EL (cell line): ENCODE measurements at regions not wholly inside any gene's neighbourhood (a gene's known extent, or its start where the extent isn't known, plus 50 kb on each side); places are given as distances from the start of the nearest gene placed in this dataset.

Experiments used
- DNase-seq: peaks from one replicate; pipeline ENCODE4 v3.0.0-alpha.2; 2016

DNA sequence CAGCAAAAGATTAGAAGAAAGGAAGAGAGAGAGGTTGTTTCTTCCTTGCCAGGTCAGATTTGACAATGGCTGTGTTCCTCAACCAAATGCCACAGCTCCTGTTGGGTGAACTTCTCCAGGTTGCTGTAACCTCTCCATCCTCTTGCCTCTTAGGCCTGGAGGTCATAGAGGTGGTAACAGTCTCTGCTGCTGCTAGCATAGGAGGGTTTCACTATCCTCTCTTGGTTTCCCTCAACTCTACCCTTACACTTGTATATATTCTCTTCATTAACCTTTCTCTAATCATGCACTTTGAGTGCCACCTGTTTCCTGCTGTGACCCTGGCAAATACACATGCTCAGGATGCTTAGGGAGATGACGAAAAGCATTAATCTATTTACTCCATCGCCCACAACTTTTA, 67.7 kb upstream of the HIF1A start:
- DNase-seq: no peak

DNA sequence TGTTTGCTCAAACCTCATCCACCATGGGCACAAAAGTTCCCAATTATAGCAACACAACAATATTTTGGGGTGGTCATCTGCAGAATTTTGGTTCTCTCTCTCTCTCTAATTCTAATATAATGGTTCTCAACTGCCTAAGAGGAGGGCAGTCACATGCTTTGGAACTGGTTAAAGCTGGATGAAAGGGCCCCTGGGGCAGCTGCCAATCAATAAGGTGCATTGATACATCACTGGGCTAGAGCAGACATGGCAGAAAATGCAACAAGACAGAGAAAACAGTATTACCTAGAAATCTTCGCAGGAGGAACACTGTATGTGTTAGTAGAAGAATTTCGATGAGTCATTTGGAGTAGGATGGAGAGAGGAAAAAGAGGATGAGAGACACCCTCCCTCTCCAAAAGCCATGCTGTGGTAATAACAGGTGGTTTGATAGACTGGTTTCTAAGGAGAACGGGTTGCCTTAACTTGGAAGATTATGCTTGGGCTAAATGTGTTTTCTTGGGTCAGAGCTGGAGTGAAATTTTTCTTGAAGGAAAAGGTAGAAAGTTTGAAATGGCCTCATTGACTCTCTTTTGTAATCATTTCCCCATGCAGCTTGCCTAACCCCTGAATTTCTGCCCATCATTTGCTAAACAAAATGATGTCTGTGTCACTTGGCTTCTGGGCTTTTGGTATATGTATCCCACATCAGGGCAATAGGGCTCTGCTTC, 67.1 kb upstream of the HIF1A start:
- DNase-seq: no peak

DNA sequence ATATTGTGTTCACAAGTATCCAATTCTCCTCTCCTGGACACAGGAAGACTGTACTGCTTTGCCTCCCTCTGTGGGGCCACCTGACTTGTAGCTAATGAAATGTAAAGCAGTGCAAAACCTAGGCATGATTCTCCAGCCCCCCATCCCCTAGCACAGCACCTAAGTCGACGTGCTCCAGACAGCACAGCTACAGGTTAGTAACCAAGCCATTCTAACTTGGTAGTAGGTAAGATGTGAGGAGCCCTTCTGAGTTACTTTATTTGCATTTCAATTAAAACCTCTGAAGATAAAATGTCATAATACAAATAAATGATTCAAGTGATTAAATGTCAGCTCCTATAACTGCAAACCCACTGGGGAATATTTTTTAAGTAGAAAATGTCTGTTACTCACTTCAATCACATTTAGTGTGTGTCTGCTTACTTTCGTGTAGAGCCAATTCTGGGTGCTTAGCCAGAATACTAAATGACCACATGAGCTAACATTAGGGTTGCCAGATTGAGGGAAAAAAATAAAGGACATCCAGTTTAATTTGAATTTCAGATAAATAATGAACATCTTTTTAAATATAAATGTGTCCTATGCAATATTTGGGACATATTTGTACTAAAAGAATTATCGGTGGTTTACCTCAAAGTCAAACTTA, 64.8 kb upstream of the HIF1A start:
- DNase-seq: no peak

DNA sequence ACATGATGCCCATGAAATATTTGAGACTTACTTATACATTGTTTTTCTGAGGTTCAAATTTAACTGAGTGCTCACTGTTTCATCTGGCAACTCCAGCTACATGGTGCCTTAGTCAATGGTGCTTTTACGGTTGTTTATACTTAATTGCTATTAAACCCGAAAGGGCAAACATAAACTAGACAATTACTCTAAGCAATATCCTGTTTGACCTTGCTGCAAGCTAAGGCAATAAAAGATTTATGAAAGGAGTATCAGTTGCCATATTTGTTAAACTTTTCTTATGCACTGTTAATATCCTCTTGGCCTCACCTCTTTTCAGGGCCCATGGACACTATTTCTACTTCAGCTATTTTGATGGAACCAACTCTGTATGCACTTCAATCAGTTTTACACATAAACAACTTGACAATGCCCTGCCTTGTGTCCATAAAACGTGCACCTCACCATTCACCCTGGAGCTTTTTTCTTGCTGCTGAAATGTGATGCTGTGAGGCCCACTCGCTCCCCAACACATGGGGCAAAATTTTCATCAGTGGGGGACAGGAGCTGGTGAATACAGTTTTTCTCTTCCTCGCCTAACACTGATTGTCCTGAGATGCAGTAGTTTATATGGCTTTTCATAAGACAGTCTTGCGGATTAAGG, 64.1 kb upstream of the HIF1A start:
- DNase-seq: no peak

DNA sequence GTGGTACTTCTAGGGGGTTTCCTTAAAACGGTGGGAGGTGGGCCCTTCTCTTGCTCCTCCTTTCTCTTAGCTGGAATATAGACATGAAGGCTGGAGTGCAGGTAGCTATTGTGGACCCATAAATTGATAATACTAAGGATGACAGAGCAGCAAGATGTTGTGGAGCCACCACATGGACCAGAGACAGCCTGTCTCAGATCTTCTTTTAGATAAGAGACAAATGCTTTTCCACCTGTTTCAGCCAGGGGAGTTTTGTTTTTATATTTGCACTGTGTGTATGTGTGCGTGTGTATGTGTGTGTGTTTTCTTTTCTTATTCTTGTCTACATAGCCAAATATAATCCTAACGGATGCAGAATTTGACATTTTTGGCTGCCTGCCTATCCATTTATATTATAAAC, 62.9 kb upstream of the HIF1A start:
- DNase-seq: no peak

DNA sequence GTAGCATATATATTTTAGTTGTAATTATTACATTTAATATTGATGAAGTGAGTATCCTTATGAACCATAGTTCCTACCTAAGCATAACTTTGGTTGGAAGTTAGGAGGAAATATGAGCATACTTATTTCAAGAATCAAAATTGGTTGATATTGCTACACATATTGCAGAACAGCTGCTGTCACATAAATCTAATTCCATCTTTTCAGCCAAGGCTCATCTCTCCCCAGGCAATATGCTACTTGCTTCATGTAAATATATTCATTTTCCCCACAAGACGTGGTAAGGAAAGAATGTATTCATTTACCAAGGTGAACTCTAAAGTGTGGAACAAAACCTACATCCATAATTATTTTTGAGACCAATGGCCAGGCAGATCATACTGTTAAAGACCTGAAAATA, 62.5 kb upstream of the HIF1A start:
- no peak for DNase-seq

DNA sequence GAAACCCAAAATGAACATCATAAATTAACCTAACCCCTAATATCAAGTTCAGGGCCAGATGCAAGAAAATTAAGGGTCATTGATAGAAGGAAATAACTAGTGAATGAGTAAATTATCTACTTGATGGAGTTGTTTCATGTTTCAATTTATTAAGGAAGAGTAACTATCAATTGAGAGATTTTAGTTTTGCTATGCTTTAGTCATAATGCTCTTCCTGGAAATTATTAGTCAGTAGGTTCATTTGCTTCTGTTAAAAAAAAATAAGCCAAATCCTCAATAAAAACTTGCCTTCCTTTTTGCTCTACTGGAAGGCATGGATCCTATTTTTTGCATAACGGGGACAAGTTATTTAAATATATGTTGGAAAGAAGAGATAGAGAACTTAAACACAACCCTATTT, 59.0 kb upstream of the HIF1A start:
- DNase-seq: no peak

DNA sequence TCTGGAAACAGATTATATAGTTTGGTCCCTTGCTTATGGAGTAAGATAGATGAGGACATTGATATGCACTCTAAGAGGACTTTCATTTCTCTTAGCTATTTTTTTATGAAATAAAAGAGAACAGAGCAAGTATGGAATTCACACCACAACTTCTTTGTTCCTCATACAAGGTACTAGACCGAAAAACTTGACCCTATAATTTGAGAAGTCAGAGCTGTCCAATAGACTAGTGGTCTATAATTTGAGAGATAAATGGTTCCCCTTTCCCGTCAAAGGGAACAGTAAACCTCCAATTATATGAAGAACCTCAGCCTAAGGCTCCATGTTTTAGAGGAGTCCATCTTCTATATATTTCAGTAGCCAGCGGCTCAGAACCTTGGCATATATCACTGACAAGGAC, 58.5 kb upstream of the HIF1A start:
- DNase-seq: no peak

DNA sequence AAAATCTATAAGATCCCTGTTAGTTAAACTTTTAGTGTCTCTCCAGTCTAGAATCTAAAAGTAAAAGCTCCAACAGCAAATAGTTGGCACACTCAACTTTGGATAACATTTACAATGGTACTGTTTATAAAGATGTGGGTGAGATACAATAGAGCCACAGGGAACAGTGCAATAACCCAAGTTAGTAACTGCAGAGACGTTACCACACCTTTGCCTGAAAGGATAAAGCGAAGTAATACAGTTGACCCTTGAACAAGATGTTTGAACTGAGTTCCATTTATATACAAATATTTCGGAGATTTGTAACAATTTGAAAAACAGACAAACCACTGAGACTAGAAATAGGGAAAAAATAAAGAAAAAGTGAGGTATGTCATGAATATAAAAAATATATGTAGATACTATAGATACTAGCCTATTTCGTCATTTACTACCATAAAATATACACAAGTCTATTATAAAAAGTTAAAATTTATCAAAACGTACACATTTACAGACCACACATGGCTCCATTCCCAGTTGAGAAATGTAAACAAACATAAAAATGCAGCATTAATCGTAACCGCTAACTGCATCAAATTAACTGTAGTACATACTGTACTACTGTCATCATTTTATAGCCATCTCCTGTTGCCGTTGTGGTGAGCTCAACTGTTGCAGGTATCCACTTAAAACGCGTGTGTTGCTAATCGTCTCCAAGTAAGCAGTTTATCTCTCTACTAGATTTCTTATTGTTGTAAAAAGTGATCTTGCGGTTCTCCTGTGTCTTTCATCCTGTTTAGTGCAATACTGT, 56.5 kb upstream of the HIF1A start:
- no peak for DNase-seq

DNA sequence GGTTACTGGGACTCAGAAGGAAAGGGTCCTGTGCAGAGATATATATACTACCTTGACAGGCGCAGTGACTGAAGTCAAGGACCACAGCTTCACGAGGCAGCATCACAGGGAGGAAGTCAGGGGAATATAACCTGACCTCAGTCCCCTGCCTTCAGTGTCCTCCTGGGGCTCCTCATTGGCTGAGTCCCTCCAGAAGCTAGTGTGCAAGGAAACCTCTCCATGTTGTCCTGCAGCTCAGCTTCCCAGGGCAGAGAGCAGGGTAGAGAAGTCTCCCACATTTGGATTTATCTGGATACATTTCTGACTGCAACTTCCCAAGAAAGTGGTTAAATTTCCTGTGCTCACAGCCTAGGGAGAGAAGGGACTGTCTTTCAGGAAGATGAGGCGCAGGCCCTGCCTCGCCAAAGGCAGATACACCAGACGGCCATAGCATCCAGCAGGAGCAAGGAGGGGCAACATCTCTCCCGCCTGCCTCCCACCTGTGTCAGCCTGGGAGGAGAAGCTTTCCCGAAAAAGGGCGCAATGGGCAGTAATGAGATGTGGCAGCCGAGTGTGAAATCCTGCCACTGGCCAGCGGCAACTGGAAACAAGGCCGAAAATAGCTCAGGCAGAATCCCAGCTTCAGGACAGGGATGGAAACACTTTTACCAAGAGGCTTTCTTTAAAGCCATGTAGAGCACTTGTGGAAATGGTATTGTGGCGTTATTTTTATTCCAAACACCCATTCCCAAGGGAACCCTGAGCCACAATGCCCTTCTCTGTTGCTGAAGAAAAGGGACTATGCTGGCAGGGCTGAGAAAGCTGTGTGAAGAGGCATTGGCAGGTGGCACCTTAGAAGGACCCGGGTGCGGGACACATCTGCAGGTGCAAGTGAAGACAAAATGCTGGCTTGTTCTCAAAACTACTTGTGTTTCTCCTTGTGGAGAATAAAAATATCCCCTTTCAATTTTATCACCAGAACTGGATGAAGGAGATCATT, 54.9 kb upstream of the HIF1A start:
- no peak for DNase-seq

DNA sequence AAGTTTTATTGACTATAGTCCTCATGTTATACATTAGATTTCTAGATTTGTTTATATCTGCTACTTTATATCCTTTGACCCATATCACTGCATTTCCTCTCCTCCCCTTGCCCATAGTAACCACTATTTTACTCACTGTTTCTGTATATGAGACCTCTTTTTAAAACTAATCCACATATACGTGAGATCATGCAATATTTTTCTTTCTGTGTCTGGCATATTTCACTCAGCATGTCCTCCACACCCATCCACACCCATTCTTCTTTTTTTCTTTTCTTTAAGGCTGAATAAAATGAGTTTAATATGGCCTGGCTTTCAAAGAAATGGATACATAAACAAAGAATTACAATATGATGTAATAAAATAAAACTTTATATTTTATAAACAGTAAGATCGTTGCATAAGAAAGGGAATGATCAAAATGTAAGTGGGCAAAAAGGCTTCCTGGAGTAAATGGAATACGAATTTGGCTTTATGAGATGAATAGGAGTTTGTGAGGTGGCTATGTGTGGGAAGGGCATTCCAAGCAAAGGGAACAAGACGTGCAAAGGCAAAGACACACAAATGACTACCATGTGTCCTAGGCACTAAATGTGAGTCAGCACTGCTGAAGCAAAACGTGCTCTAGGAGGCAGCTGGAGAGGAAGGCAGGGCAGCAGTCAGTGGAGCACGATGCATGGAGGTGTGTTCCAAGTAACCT, 53.2 kb upstream of the HIF1A start:
- DNase-seq: peak; percentile 67

DNA sequence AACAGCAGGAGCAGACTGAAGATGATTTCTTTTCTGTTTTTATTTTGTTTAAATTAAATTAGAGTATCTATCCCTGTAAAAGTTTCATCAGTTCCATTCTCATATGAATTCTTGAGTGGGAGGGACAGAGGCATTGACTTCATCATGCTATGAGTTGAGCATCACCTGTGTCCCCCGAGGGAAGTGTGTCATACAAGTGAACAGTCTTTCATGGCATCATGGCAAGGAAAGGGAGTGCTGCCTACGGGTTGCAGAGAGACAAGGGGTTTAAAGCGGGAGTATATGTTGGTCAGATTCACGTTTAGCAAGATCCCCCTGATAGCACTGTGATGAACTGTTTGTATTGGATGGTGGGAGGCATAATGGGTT, 52.7 kb upstream of the HIF1A start:
- DNase-seq: no peak

DNA sequence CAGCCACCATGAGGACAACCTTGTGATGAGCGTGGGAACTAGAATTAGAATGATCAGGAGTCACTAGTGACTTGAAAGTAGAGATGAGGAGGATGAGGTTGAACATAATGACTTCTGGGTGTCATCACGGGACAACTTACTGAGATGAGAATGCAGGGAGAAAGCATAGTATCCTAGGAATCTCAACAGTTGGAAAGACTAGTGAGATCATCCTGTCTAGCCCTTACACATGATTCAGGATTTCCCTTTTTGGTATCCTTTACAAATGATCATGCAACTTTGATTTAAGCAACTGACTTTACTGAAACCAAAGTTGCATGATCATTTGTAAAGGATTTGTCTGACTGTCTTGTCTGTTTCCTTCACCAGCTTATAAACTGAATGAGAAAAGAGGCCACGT, 51.8 kb upstream of the HIF1A start:
- peak; percentile 60 for DNase-seq

DNA sequence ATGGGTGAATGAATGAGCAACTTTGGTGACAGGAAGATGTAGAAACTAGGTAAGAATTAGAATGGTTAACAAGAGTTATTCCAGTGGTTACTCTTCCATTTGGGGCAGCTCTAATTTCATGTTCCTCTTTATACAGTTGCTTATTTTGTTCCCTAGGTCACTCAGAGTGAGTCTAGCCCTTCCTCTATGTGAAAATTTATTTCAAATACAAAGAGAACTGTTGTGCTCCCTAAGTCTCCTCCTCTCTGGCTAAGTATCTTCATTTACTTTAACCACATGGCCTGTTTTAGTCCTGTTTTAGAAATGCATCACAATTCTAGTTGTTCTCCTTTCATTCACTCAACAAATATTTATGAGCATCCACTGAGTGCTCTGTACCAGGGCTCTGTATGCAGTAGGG, 51.1 kb upstream of the HIF1A start:
- no peak for DNase-seq

DNA sequence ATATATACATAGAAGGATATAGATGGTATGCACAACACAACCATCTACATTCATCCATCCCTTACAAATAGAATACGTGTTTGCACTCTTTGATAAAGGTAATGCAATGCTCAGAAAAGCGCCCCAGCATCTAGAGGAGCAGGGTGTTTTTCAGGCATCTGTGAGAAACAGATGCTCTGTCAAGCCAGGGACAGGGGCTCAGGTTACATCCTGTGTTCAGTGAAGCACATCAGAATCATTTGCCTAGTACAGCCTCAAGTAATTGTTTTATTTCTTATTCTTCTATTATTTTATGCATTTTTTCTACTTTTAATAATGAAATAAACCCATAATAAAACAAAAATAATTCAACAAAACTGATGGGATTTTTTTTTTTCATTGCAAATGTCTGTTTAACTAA, 50.5 kb upstream of the HIF1A start:
- no peak for DNase-seq

DNA sequence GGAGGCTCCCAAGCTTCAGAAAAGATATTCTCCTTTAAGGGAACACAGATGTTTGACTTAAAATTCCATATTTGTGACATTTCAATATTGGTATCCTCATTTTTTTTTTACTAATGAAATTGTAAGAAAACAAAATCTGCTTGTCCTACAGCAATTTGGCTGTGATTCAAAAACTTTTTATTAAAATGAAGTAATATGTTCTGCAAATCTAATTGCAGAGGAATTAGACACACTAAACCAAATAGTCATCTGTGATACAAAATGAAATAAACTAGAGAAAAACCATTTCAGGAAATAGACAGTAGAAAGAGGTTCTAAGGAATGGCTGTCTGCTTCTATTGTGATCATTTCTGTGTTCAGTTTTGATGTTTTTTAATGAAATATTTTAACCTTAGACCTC, 50.1 kb upstream of the HIF1A start:
- DNase-seq: no peak
